ENCODE measurements at regions not wholly inside any gene's neighbourhood (a gene's known extent, or its start where the extent isn't known, plus 50 kb on each side); places are given as distances from the start of the nearest gene placed in this dataset.

DNA sequence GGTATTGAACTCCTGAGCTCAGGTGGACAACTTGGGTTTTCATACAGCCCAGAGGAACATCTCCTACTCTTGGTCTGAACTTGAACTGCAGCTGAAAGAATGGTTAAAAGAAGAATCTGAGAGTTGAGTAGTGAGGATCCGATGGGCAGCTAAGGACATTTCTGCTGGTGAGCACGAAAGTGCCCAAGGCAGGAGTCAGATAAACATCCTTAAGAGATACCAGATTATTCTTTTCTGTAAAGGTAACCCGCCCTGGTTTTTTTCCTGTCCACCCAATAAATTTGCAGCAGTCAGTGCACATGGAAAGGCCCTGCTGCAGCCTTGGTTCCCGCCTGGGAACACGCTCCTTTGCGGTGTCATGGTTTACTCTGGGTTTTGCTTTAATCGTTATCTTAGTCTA lies 78.4 kb upstream of the ARHGEF7 start:
- TF ChIP-seq POLR2A (IDR thresholded peaks at IDR 0.05) (no peak), EP300 (IDR thresholded peaks at IDR 0.05) (no peak), POLR2AphosphoS5 (IDR thresholded peaks at IDR 0.05) (no peak)
- TF ChIP-seq, protein P1, sequence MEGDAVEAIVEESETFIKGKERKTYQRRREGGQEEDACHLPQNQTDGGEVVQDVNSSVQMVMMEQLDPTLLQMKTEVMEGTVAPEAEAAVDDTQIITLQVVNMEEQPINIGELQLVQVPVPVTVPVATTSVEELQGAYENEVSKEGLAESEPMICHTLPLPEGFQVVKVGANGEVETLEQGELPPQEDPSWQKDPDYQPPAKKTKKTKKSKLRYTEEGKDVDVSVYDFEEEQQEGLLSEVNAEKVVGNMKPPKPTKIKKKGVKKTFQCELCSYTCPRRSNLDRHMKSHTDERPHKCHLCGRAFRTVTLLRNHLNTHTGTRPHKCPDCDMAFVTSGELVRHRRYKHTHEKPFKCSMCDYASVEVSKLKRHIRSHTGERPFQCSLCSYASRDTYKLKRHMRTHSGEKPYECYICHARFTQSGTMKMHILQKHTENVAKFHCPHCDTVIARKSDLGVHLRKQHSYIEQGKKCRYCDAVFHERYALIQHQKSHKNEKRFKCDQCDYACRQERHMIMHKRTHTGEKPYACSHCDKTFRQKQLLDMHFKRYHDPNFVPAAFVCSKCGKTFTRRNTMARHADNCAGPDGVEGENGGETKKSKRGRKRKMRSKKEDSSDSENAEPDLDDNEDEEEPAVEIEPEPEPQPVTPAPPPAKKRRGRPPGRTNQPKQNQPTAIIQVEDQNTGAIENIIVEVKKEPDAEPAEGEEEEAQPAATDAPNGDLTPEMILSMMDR (IDR thresholded peaks at IDR 0.05): no peak
